Thoracic aorta (tissue), 2 donors: ENCODE measurements at regions not wholly inside any gene's neighbourhood (a gene's known extent, or its start where the extent isn't known, plus 50 kb on each side); places are given as distances from the start of the nearest gene placed in this dataset.

Experiments
- ATAC-seq: fragments of 150-250 bp; one replicate; pipeline ENCODE4 v1.8.0; 2017; ENCODE audit warnings: low read depth; ENCODE audit not compliant: insufficient number of reproducible peaks, low FRiP score
- DNase-seq: peaks from one replicate; pipeline ENCODE4 v3.0.0-alpha.2; 2020; ENCODE audit warnings: low spot score
- H3K27ac ChIP-seq, 2 donors: fragments of 200-600 bp; sonication (generic); 1 replicate in 1 of 2; 2 replicates in 1 of 2; pipeline ENCODE4 v1.5.1; 2016; ENCODE audit warnings: mild to moderate bottlenecking in 2 of 2, moderate library complexity in 2 of 2
- H3K27me3 ChIP-seq: fragments of 200-600 bp; sonication (generic); replicated peaks from 2 replicates; pipeline ENCODE4 v1.6.0; 2016; ENCODE audit warnings: mild to moderate bottlenecking; ENCODE audit not compliant: insufficient read depth
- H3K36me3 ChIP-seq: fragments of 200-600 bp; sonication (generic); one replicate; pipeline ENCODE4 v1.5.1; 2016
- H3K4me1 ChIP-seq, 2 donors: fragments of 200-600 bp; sonication (generic); 1 replicate in 1 of 2; 2 replicates in 1 of 2; pipeline versions ENCODE4 v1.5.1 to v1.6.0; 2016; ENCODE audit warnings: low read depth in 2 of 2, mild to moderate bottlenecking in 1 of 2; ENCODE audit not compliant: control insufficient read depth in 1 of 2
- H3K4me3 ChIP-seq: fragments of 200-600 bp; sonication (generic); 2 replicates; pipeline ENCODE4 v1.5.1; 2016; ENCODE audit warnings: mild to moderate bottlenecking
- H3K9me3 ChIP-seq: fragments of 200-600 bp; sonication (generic); 2 replicates; pipeline ENCODE4 v1.5.1; 2016
- CTCF ChIP-seq: fragments of 200-600 bp; sonication (generic); IDR thresholded peaks from one replicate; pipeline ENCODE4 v1.5.1; 2019; ENCODE audit warnings: antibody characterized with exemption

- no peaks in the 10 kb centered on the region for H3K36me3 ChIP-seq
- no peaks in the 10 kb centered on the region for H3K9me3 ChIP-seq
- H3K27me3 ChIP-seq, result no peaks in the 10 kb centered on the region
- DNase-seq (no peak), ATAC-seq (no peak)
- H3K4me1 ChIP-seq, result peaks cover 10% of the 10 kb centered on the region in 2 donors
- no peak overlapping the region for H3K4me3 ChIP-seq
- TF ChIP-seq CTCF, result no peak
- H3K27ac ChIP-seq, result no peak overlapping the region
Observed at GRCh38 chr2:226608451-226608850, 191.2 kb downstream of the IRS1 start.

GRCh38 chr2:226607379-226607778 is 192.2 kb downstream of the IRS1 start:
- H3K27me3 ChIP-seq, result no peaks in the 10 kb centered on the region
- no peak for TF ChIP-seq CTCF
- H3K9me3 ChIP-seq, result no peaks in the 10 kb centered on the region
- H3K36me3 ChIP-seq, result no peaks in the 10 kb centered on the region
- DNase-seq, result no peak
- H3K4me3 ChIP-seq, result no peak overlapping the region
- no peak overlapping the region for H3K27ac ChIP-seq
- H3K4me1 ChIP-seq, result peaks cover 9 to 10% of the 10 kb centered on the region in 2 donors
- ATAC-seq, result no peak

GRCh38 chr2:226605642-226606041 is 194.0 kb downstream of the IRS1 start:
- no peak for TF ChIP-seq CTCF
- Histone ChIP-seq H3K27ac (no peak overlapping the region), H3K36me3 (no peaks in the 10 kb centered on the region), H3K4me3 (no peak overlapping the region), H3K9me3 (no peaks in the 10 kb centered on the region), H3K27me3 (no peaks in the 10 kb centered on the region), H3K4me1 (no peaks in the 10 kb centered on the region)
- no peak for ATAC-seq
- DNase-seq, result no peak

GRCh38 chr2:226603606-226604005 is 196.0 kb downstream of the IRS1 start:
- no peaks in the 10 kb centered on the region for H3K36me3 ChIP-seq
- no peaks in the 10 kb centered on the region for H3K9me3 ChIP-seq
- no peak for ATAC-seq
- no peak for TF ChIP-seq CTCF
- no peak for DNase-seq
- no peak overlapping the region for H3K27ac ChIP-seq
- no peaks in the 10 kb centered on the region for H3K4me1 ChIP-seq
- H3K27me3 ChIP-seq, result no peaks in the 10 kb centered on the region
- no peak overlapping the region for H3K4me3 ChIP-seq

GRCh38 chr2:226601881-226602662 is 197.5 kb downstream of the IRS1 start:
- no peaks in the 10 kb centered on the region for H3K27me3 ChIP-seq
- H3K27ac ChIP-seq, result no peak overlapping the region
- no peak overlapping the region for H3K4me3 ChIP-seq
- no peak for DNase-seq
- H3K9me3 ChIP-seq, result no peaks in the 10 kb centered on the region
- H3K36me3 ChIP-seq, result no peaks in the 10 kb centered on the region
- no peak for ATAC-seq
- TF ChIP-seq CTCF, result no peak
- H3K4me1 ChIP-seq, result no peaks in the 10 kb centered on the region
